NCI-H226 (cell line): ENCODE measurements at regions not wholly inside any gene's neighbourhood (a gene's known extent, or its start where the extent isn't known, plus 50 kb on each side); places are given as distances from the start of the nearest gene placed in this dataset.
"Not testable (repeated sequence)": the region's sequence is repeated elsewhere in the genome, so short reads cannot be mapped to it uniquely, and the experiment has no call there.

Experiments used
- DNase-seq: peaks from one replicate; pipeline ENCODE4 v3.0.0-alpha.2; 2015

- DNase-seq, result no peak
These were observed 108.4 kb downstream of the MINAR1 start for GRCh38 chr15:79540551-79540950.

GRCh38 chr15:79541196-79541595, 109.1 kb downstream of the MINAR1 start:
- no peak for DNase-seq

- DNase-seq, result no peak
These were observed 111.0 kb downstream of the MINAR1 start for GRCh38 chr15:79543097-79543496.

- DNase-seq, result no peak
These were observed 117.1 kb downstream of the MINAR1 start for GRCh38 chr15:79549196-79549595.

- no peak for DNase-seq
These were observed 128.2 kb downstream of the MINAR1 start for GRCh38 chr15:79560384-79560783.

- no peak for DNase-seq
These were observed 129.8 kb downstream of the MINAR1 start for GRCh38 chr15:79561982-79562381.

GRCh38 chr15:79562403-79562815, 130.3 kb downstream of the MINAR1 start:
- no peak for DNase-seq

GRCh38 chr15:79562899-79563298, 130.8 kb downstream of the MINAR1 start:
- DNase-seq, result no peak

GRCh38 chr15:79570004-79570403, 137.9 kb downstream of the MINAR1 start:
- no peak for DNase-seq

GRCh38 chr15:79572691-79573404, 140.7 kb downstream of the MINAR1 start:
- DNase-seq, result no peak

GRCh38 chr15:79574431-79575273, 142.5 kb downstream of the MINAR1 start:
- not testable (repeated sequence) for DNase-seq

- DNase-seq, result no peak
These were observed 150.5 kb downstream of the MINAR1 start for GRCh38 chr15:79582650-79583049.

- no peak for DNase-seq
These were observed 160.0 kb downstream of the MINAR1 start for GRCh38 chr15:79592126-79592525.

GRCh38 chr15:79593119-79593869, 161.2 kb downstream of the MINAR1 start:
- no peak for DNase-seq

- no peak for DNase-seq
These were observed 163.2 kb downstream of the MINAR1 start for GRCh38 chr15:79595306-79595705.

- peak; percentile 82 for DNase-seq
These were observed 164.0 kb downstream of the MINAR1 start for GRCh38 chr15:79595995-79596622.

- DNase-seq, result no peak
These were observed 166.5 kb downstream of the MINAR1 start for GRCh38 chr15:79598639-79599038.

GRCh38 chr15:79601405-79602086, 169.4 kb downstream of the MINAR1 start:
- no peak for DNase-seq

GRCh38 chr15:79602180-79602579, 170.0 kb downstream of the MINAR1 start:
- DNase-seq, result no peak

- no peak for DNase-seq
These were observed 170.6 kb downstream of the MINAR1 start for GRCh38 chr15:79602731-79603130.

GRCh38 chr15:79606831-79607355, 174.8 kb downstream of the MINAR1 start:
- no peak for DNase-seq
